ENCODE measurements at regions not wholly inside any gene's neighbourhood (a gene's known extent, or its start where the extent isn't known, plus 50 kb on each side); places are given as distances from the start of the nearest gene placed in this dataset.
A peak's percentile ranks its signal among the peaks of the same experiment; 100 is the strongest.

DNA sequence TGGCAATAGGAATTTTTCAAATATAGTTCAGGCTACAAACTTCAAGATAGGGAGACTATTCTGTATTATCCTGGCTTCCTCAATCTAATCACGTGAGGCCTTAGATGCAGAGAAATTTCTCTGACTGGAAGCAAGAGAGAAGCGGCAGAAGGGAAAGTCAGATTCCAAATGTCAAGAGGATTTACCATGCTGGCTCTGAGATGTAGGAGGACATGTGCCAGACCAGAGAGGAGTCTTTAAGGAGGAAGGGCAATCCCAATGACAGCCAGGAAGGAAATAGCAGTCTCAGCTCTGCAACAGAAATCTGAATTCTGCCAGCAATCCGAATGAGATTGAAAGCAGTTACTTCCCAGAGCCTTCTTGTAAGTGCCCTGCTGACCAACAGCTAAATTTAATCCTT is 57.4 kb downstream of the NUTM2E start:
- intact Hi-C loops (cut with DNase I) = no loop called here
- whole genome bisulfite sequencing, 2 donors = 70 to 74% methylated on average over 3 of the region's 3 CpGs
- H3K4me3 ChIP-seq = no peak overlapping the region
- DNase-seq (no peak), FAIRE-seq (no peak), ATAC-seq (no peak)
- H3K9me3 ChIP-seq = no peaks in the 10 kb centered on the region
- H3K36me3 ChIP-seq = no peaks in the 10 kb centered on the region
- H3K27ac ChIP-seq = no peak overlapping the region
- H3K4me1 ChIP-seq = no peaks in the 10 kb centered on the region
- H3K27me3 ChIP-seq = no peaks in the 10 kb centered on the region
- TF ChIP-seq, protein P1, sequence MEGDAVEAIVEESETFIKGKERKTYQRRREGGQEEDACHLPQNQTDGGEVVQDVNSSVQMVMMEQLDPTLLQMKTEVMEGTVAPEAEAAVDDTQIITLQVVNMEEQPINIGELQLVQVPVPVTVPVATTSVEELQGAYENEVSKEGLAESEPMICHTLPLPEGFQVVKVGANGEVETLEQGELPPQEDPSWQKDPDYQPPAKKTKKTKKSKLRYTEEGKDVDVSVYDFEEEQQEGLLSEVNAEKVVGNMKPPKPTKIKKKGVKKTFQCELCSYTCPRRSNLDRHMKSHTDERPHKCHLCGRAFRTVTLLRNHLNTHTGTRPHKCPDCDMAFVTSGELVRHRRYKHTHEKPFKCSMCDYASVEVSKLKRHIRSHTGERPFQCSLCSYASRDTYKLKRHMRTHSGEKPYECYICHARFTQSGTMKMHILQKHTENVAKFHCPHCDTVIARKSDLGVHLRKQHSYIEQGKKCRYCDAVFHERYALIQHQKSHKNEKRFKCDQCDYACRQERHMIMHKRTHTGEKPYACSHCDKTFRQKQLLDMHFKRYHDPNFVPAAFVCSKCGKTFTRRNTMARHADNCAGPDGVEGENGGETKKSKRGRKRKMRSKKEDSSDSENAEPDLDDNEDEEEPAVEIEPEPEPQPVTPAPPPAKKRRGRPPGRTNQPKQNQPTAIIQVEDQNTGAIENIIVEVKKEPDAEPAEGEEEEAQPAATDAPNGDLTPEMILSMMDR (IDR thresholded peaks at IDR 0.05) = no peak

DNA sequence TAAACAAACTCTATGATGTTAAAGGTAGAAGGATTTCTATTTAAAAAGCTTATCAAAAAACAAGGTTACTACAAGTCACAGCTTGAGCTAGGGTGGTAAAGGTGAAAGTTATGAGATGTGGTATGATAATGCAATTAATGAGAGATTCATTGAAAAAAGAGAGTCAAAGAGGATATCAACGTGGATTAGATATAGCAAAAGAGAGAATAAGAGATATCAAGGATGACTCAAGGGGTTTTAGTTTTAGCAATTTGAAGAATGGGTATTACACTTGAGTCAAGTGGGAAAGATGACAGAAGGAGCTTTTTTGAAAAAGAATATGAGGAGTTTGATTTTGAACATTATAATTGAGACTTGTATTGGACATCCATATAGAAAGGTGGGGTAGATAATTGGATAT is 59.8 kb downstream of the NUTM2E start:
- no peaks in the 10 kb centered on the region for H3K27me3 ChIP-seq
- intact Hi-C loops (cut with DNase I) = no loop called here
- no peak overlapping the region for H3K4me3 ChIP-seq
- no peaks in the 10 kb centered on the region for H3K36me3 ChIP-seq
- no peak overlapping the region for H3K27ac ChIP-seq
- WGBS, 2 donors = 41 to 54% methylated on average over 1 of the region's 1 CpG
- no peaks in the 10 kb centered on the region for H3K9me3 ChIP-seq
- DNase-seq (no peak), ATAC-seq (no peak), FAIRE-seq (peak; percentile 5)
- H3K4me1 ChIP-seq = peaks cover 5 to 9% (median 8%) of the 10 kb centered on the region in 3 donors
- TF ChIP-seq, protein P1 (IDR thresholded peaks at IDR 0.05) = no peak

Data from pancreas (tissue), 10 donors.